Prostate gland (tissue), 2 donors: ENCODE measurements at regions not wholly inside any gene's neighbourhood (a gene's known extent, or its start where the extent isn't known, plus 50 kb on each side); places are given as distances from the start of the nearest gene placed in this dataset.

Experiments
- CTCF ChIP-seq, 4 experiments: fragments of 200-600 bp in 2 of 4; fragments of 450-650 bp in 2 of 4; sonication (generic) in 2 of 4; IDR thresholded peaks; 1 replicate in 3 of 4; 2 replicates in 1 of 4; pipeline ENCODE4 v1.5.1; 2016 to 2019; ENCODE audit warnings: antibody characterized with exemption in 4 of 4, mild to moderate bottlenecking in 2 of 4, moderate library complexity in 2 of 4
- POLR2A ChIP-seq: fragments of 450-650 bp; IDR thresholded peaks from one replicate; pipeline ENCODE4 v1.6.1; 2016; ENCODE audit warnings: antibody characterized with exemption, mild to moderate bottlenecking
- POLR2AphosphoS5 ChIP-seq: sonication (generic); formaldehyde crosslinking; IDR thresholded peaks from one replicate; pipeline ENCODE4 v1.6.1; 2017; ENCODE audit warnings: antibody characterized with exemption

- TF ChIP-seq CTCF (IDR thresholded peaks at IDR 0.05) (no peak), POLR2A (no peak), POLR2AphosphoS5 (no peak)
Observed at GRCh38 chr10:124323111-124323725, 95.5 kb downstream of the OAT start.
